ENCODE measurements at regions not wholly inside any gene's neighbourhood (a gene's known extent, or its start where the extent isn't known, plus 50 kb on each side); places are given as distances from the start of the nearest gene placed in this dataset.

DNA sequence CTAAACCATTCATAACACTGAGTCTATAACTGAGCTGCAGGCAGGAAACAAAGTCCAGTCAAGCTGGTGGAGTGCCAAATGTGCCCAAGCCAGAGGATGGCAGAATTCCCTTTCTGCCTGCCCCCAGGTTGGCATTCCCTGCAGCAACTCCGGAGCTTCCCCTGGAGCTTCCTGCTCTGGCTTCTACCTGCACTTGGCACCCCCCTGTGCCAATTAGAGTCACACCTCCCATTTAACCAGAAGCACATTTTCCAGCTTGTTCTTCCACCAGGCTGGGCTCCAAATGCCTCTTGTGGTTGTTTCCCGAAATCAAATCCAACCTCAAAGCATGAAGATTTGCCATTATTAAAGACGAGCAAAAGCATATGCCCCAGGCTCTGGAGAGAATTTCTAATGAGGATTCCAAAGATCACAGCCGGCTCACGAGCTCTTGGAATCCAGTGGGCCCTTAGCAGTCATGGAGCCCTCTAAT is 294.5 kb downstream of the RRAGC start (continued):
- no peak for TF ChIP-seq ZNF655 (CRISPR knock-in tag; IDR thresholded peaks at IDR 0.05)
- TF ChIP-seq, protein P1, sequence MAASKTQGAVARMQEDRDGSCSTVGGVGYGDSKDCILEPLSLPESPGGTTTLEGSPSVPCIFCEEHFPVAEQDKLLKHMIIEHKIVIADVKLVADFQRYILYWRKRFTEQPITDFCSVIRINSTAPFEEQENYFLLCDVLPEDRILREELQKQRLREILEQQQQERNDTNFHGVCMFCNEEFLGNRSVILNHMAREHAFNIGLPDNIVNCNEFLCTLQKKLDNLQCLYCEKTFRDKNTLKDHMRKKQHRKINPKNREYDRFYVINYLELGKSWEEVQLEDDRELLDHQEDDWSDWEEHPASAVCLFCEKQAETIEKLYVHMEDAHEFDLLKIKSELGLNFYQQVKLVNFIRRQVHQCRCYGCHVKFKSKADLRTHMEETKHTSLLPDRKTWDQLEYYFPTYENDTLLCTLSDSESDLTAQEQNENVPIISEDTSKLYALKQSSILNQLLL (CRISPR knock-in tag; IDR thresholded peaks at IDR 0.05; ENCODE audit: borderline replicate concordance) = no peak

DNA sequence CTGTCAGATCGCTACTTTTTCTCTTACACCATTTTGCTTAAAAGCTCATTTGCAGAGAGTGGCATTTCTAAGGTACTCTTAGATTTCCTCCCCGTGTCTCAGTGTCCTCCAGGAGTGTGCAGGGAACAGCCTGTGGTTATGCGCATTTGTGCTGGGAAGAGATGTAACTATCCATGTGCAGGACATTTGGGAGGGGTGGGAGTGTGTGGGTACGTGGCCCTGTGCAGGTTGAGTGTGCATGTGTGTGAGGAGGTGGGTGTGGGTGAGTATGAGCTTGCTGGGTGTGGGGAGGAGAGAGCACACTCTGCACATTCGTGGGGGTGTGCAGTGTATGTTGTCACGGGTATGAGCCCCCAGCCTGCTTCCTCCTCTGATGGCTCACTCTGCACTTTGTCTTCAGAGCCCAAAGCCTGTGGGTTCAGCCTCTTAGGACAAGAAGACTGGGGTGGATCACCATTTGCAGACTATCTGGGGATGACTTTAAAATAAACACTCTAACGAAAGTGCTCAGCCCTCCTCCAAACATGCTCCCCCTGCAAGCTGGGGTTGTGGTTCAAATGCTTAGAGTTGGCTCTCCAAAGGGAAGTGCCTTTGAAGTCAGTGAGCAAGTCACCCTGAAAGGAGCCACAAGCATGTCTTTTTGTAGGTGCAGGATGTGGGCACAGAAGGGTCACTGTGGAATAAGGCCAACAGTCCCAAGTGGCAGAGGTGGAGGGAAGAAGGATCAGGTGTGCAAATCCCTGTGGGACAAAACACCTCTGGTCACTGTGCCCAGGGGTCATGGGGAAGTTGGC is 295.4 kb downstream of the RRAGC start:
- H3K4me2 ChIP-seq (ENCODE audit: insufficient read depth, low read length) = no peak overlapping the region
- 0 out of 2 replicates have a peak, but pooled peaks cover 3% of the 10 kb centered on the region for H4K20me1 ChIP-seq (replicated peaks; ENCODE audit: control insufficient read depth, insufficient read depth, low read length)
- H3K27me3 ChIP-seq (ENCODE audit: control insufficient read depth in 2 of 2, insufficient read depth in 2 of 2, low read length in 2 of 2) = peaks cover 12 to 27% of the 10 kb centered on the region in 2 experiments; a peak in 4 of 5 replicates
- no peaks in the 10 kb centered on the region for H3K9me1 ChIP-seq (ENCODE audit: control insufficient read depth, insufficient read depth, low read length)
- peaks cover 8 to 12% of the 10 kb centered on the region in 2 experiments; a peak in 4 of 5 replicates for H3K4me1 ChIP-seq (replicated peaks in 1 of 2; ENCODE audit: control insufficient read depth in 2 of 2, insufficient read depth in 2 of 2, low read length in 2 of 2)
- no TSS peak for BruUV-seq (replicated peaks)
- no peaks in the 10 kb centered on the region for H3K9me3 ChIP-seq (replicated peaks; ENCODE audit: control insufficient read depth, insufficient read depth, low read depth, low read length)
- no peaks in the 10 kb centered on the region for H3K79me2 ChIP-seq (ENCODE audit: control insufficient read depth, insufficient read depth, low read length)
- ChIA-PET POLR2A (interaction anchor here (0.8 to 1.4 kb wide), 3 partner anchors 8 to 17 kb away, joined by 3 to 4 read pairs (median 3); no protein-coding TSS in a partner anchor), CTCF (ENCODE audit: low intra/inter-chr PET ratio) (no interaction called here)
- WGBS (ENCODE audit: insufficient coverage, low coverage, missing lambda C conversion rate) = 9% methylated on average over 7 of the region's 7 CpGs
- DNase-seq (ENCODE audit: extremely low read depth in 1 of 4, low spot score in 3 of 4) (no peak), ATAC-seq (no peak), FAIRE-seq (no peak)
- in situ Hi-C loops (cut with MboI) = no loop called here
- no peak overlapping the region for H3K4me3 ChIP-seq
- no peak overlapping the region for H2AFZ ChIP-seq (ENCODE audit: low read depth, low read length)
- no peak overlapping the region for H3K9ac ChIP-seq (ENCODE audit: insufficient read depth in 1 of 2, low read depth in 2 of 2, low read length in 2 of 2)
- no peaks in the 10 kb centered on the region for H3K36me3 ChIP-seq (ENCODE audit: control insufficient read depth, insufficient read depth, low read length)
- intact Hi-C loops (cut with micrococcal nuclease) = no loop called here
- no peak overlapping the region for H3K27ac ChIP-seq (ENCODE audit: extremely low read depth, low read depth, low read length)
- TF ChIP-seq, protein P2, sequence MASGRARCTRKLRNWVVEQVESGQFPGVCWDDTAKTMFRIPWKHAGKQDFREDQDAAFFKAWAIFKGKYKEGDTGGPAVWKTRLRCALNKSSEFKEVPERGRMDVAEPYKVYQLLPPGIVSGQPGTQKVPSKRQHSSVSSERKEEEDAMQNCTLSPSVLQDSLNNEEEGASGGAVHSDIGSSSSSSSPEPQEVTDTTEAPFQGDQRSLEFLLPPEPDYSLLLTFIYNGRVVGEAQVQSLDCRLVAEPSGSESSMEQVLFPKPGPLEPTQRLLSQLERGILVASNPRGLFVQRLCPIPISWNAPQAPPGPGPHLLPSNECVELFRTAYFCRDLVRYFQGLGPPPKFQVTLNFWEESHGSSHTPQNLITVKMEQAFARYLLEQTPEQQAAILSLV (tag; IDR thresholded peaks at IDR 0.05) = no peak
- no peak for TF ChIP-seq ZBTB34 (CRISPR knock-in tag; IDR thresholded peaks at IDR 0.05)
- no peak for TF ChIP-seq ZNF408 (CRISPR knock-in tag; IDR thresholded peaks at IDR 0.05; ENCODE audit: low read depth)
- TF ChIP-seq MLX (CRISPR knock-in tag; conservative IDR thresholded peaks at IDR 0.05) = no peak
- TF ChIP-seq TCF7 (IDR thresholded peaks at IDR 0.05; ENCODE audit: borderline replicate concordance) = no peak
- TF ChIP-seq, protein P3, sequence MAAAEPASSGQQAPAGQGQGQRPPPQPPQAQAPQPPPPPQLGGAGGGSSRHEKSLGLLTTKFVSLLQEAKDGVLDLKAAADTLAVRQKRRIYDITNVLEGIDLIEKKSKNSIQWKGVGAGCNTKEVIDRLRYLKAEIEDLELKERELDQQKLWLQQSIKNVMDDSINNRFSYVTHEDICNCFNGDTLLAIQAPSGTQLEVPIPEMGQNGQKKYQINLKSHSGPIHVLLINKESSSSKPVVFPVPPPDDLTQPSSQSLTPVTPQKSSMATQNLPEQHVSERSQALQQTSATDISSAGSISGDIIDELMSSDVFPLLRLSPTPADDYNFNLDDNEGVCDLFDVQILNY (CRISPR knock-in tag; IDR thresholded peaks at IDR 0.05) = no peak
- TF ChIP-seq SMAD4 (CRISPR knock-in tag; conservative IDR thresholded peaks at IDR 0.05) = no peak
- TF ChIP-seq MTA2 (IDR thresholded peaks at IDR 0.05; ENCODE audit: low read depth) = no peak
- TF ChIP-seq MCM7 (IDR thresholded peaks at IDR 0.05) = no peak
- TF ChIP-seq ZNF134 (CRISPR knock-in tag; conservative IDR thresholded peaks at IDR 0.05) = no peak

Data from K562 (cell line).